T-helper 1 cell treated with Interleukin-12 subunit alpha and Interleukin-12 subunit beta and Interleukin-4 antibody, amounts not matched to agents 30 μg/mL and 1 μg/mL, for 36 hours (primary cell): ENCODE measurements at regions not wholly inside any gene's neighbourhood (a gene's known extent, or its start where the extent isn't known, plus 50 kb on each side); places are given as distances from the start of the nearest gene placed in this dataset.
"Not testable (repeated sequence)": the region's sequence is repeated elsewhere in the genome, so short reads cannot be mapped to it uniquely, and the experiment has no call there.

Experiments used
- H3K27ac Mint-ChIP-seq: one replicate; pipeline ENCODE4 v1.8.0; 2021; ENCODE audit warnings: mild to moderate bottlenecking, mixed read lengths
- H3K27me3 Mint-ChIP-seq: one replicate; pipeline ENCODE4 v1.8.0; 2021; ENCODE audit warnings: low read depth, mixed read lengths
- H3K36me3 Mint-ChIP-seq: one replicate; pipeline ENCODE4 v1.8.0; 2021; ENCODE audit warnings: low read depth, mixed read lengths
- H3K4me1 Mint-ChIP-seq: one replicate; pipeline ENCODE4 v1.8.0; 2021; ENCODE audit warnings: low read depth, mixed read lengths
- H3K4me3 Mint-ChIP-seq: one replicate; pipeline ENCODE4 v1.8.0; 2021; ENCODE audit warnings: mild to moderate bottlenecking, moderate library complexity, mixed read lengths
- H3K9me3 Mint-ChIP-seq: one replicate; pipeline ENCODE4 v1.8.0; 2021; ENCODE audit warnings: mixed read lengths

DNA sequence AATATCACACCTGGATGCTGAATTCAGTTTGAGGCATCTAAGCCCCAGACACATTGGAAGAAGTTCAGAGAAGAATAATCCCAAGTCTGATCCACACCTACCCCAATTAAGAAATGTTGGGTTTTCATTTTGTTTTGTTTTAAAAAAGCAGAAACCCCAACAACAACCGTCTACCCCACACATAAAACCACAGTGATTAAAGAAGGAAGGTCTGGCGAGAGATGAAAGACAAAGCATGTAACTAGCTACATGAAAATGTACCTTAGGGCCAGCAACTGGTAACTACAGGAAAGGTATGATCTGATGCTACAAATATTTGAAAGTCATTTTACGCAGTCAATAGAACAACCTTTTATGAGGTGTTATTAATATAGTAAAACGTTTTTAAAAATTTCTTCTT, 1112.3 kb downstream of the GATA3 start:
- Mint-ChIP-seq H3K4me3 (no peak overlapping the region), H3K36me3 (no peaks in the 10 kb centered on the region), H3K27ac (no peak overlapping the region), H3K9me3 (peaks cover 16% of the 10 kb centered on the region), H3K4me1 (peaks cover 7% of the 10 kb centered on the region), H3K27me3 (no peaks in the 10 kb centered on the region)

DNA sequence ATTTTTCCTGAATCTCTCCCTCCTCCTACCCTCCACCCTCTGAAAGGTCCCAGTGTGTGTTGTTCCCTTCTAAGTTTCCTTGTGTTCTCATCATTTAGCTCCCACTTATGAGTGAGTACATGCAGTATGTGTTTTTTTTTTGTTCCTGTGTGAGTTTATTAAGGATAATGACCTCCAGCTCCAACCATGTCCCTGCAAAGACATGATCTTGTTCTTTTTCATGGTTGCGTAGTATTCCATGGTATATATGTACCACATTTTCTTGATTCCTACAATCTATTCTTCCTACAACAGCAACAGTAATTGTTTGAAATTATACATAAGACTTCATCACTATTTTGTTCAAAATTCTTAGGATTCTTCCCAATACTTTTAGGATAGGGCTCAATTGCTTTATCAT, 1117.8 kb downstream of the GATA3 start:
- Mint-ChIP-seq H3K27ac (no peak overlapping the region), H3K27me3 (no peaks in the 10 kb centered on the region), H3K4me3 (no peak overlapping the region), H3K36me3 (no peaks in the 10 kb centered on the region), H3K9me3 (peaks cover 15% of the 10 kb centered on the region), H3K4me1 (peaks cover 8% of the 10 kb centered on the region)

DNA sequence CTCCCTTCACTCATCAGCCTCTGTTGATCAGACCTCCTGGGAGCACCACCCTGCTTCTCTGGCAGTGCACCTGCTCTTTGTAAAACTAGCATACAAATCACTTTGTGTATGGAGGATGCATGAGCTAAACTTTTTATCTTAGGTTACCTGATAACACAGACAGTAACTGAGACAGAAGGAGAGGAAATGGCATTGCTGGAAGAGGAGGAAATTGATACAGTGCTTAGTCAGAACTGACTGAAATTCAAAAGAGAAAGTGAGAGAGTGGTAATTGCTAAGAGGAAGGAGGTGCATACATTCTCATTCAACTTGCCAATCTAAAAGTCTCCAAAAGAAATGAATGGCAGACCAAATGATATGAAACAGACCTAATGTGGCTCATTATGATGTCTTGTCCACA, 1120.7 kb downstream of the GATA3 start:
- H3K27ac Mint-ChIP-seq, result no peak overlapping the region
- peaks cover 8% of the 10 kb centered on the region for H3K4me1 Mint-ChIP-seq
- no peak overlapping the region for H3K4me3 Mint-ChIP-seq
- H3K27me3 Mint-ChIP-seq, result peaks cover 15% of the 10 kb centered on the region
- H3K36me3 Mint-ChIP-seq, result no peaks in the 10 kb centered on the region
- peaks cover 15% of the 10 kb centered on the region for H3K9me3 Mint-ChIP-seq

DNA sequence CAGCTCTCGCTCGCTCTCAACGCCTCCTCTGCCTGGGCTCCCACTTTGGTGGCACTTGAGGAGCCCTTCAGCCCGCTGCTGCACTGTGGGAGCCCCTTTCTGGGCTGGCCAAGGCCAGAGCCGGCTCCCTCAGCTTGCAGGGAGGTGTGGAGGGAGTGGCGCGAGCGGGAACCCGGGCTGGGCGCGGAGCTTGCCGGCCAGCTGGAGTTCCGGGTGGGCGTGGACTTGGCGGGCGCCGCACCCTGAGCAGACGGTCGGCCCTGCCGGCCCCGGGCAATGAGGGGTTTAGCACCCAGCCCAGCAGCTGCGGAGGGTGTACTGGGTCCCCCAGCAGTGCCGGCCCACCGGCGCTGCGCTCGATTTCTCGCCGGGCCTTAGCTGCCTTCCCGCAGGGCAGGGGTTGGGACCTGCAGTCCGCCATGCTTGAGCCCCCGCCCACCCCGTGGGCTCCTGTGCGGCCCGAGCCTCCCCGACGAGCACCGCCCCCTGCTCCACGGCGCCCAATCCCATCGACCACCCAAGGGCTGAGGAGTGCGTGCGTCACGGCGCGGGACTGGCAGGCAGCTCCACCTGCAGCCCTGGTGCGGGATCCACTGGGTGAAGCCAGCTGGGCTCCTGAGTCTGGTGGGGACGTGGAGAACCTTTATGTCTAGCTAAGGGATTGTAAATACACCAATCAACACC, 1128.9 kb downstream of the GATA3 start:
- H3K4me1 Mint-ChIP-seq, H3K4me3 Mint-ChIP-seq, H3K9me3 Mint-ChIP-seq, H3K27ac Mint-ChIP-seq, H3K36me3 Mint-ChIP-seq: not testable (repeated sequence)
- peaks cover 23% of the 10 kb centered on the region for H3K27me3 Mint-ChIP-seq

DNA sequence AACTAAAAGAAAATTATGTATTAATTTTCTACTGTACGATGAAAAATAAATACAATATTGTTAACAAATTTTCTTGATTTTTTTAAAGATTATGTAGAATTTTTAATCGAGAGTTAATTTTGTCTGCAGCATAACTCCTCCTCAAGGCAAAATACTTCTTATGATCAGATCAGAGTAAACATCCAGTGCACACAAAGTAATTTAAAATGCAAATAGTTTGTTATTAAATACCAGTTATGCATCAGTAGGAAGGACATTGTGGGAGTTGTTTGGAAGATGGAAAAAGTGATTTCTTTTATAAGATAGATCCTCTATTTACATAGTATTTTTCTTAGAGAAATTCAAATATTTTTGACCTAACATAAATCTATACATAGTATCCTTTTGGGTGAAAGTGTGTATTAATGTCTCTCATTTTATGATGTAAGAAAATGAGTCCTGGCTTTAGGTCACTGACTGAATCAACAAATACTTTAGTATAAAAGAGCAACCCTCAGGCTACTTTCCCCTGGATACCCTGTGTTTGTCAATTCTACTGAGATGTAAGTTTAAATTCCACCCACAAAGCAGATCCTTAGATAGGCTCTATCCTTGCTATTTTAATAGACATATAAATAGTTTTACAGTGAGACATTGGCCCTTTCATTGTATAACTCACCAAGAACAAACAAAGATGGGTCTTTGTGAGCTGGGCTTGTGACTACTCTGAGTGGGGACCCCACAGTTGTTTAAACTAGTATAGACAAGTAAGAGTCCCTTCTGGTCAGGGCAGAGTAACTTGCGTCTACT, 1133.7 kb downstream of the GATA3 start:
- no peak overlapping the region for H3K4me3 Mint-ChIP-seq
- H3K27ac Mint-ChIP-seq, result no peak overlapping the region
- no peaks in the 10 kb centered on the region for H3K36me3 Mint-ChIP-seq
- no peaks in the 10 kb centered on the region for H3K9me3 Mint-ChIP-seq
- H3K27me3 Mint-ChIP-seq, result peaks cover 12% of the 10 kb centered on the region
- H3K4me1 Mint-ChIP-seq, result no peaks in the 10 kb centered on the region

DNA sequence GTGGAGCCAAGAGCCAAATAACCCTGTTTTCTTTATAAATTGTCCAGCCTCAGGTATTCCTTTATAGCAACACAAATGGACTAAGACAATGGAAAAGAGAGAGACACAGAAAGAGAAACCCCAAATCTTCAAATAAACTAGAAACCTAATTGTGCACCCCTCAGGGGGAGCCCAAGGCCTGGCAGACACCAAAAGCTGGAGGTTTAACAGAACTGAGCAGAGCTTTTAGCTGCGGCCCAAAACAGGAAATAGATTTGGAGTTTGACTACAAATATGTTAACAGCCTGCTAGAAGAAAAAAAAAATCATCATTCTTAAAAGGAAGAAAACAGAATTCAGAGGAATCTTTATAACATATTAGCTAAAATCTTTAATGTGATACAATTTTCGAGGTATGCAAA, 1135.0 kb downstream of the GATA3 start:
- Mint-ChIP-seq H3K36me3 (no peaks in the 10 kb centered on the region), H3K9me3 (no peaks in the 10 kb centered on the region), H3K27ac (no peak overlapping the region), H3K27me3 (peaks cover 12% of the 10 kb centered on the region), H3K4me1 (no peaks in the 10 kb centered on the region), H3K4me3 (no peak overlapping the region)

DNA sequence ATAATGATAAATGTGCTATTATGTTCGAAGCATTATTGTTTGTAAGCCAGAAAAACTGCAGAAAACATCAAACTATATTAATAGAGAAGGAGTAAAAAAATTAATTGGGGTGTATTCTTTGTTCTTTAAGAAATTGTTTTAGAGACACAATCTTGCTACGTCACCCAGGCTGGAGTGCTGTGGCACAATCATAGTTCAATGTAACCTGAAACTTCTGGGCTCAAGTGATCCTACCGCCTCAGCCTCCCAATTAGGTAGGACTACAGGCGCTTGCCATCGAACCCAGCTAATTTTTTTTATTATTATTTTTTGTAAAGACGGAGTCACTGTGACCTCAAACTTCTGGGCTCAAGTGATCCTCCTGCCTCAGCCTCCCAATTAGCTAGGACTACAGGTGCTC, 1138.6 kb downstream of the GATA3 start:
- H3K4me1 Mint-ChIP-seq, result no peaks in the 10 kb centered on the region
- peaks cover 11% of the 10 kb centered on the region for H3K27me3 Mint-ChIP-seq
- no peaks in the 10 kb centered on the region for H3K9me3 Mint-ChIP-seq
- no peak overlapping the region for H3K27ac Mint-ChIP-seq
- no peaks in the 10 kb centered on the region for H3K36me3 Mint-ChIP-seq
- no peak overlapping the region for H3K4me3 Mint-ChIP-seq

DNA sequence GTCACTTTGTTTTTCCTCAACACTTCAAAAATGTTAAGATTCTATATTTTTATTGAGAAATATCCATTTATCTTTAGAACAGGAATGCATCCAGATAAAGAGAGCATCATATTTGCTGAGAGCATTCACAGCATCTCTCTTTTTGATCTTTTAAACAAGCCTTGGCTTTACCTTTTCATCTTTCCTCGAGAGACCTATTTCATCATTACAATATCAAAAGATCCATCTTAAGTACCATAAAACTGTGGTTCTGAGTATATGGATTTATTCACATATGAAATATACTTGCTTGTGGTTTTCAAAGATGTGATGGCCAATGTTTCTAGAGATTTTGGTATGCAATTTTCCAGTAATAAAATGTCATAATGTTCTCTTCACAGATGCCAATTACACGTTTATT, 1140.9 kb downstream of the GATA3 start:
- H3K4me1 Mint-ChIP-seq, result no peaks in the 10 kb centered on the region
- no peak overlapping the region for H3K27ac Mint-ChIP-seq
- no peak overlapping the region for H3K4me3 Mint-ChIP-seq
- H3K9me3 Mint-ChIP-seq, result no peaks in the 10 kb centered on the region
- H3K27me3 Mint-ChIP-seq, result peaks cover 10% of the 10 kb centered on the region
- H3K36me3 Mint-ChIP-seq, result no peaks in the 10 kb centered on the region

DNA sequence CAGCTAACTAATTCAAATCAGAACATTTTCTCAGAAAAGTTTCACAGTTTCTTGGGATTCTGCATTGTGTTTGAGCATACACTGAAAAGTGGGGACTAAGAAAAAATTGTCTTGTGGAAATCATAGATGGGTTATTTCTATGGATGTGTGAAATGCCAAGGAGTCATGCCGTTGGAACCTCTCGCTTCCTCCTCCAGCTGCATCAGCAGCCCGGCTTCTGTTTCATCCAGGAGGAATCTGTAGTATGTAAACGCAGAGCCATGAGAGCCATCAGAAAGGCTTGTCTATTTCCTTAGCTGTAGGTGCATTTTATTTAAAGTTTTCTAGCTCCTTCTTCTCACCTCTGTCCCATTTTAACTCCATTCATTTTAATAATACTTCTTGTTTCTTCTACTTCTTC, 1144.1 kb downstream of the GATA3 start:
- peaks cover 5% of the 10 kb centered on the region for H3K27me3 Mint-ChIP-seq
- H3K27ac Mint-ChIP-seq, result no peak overlapping the region
- H3K4me1 Mint-ChIP-seq, result no peaks in the 10 kb centered on the region
- H3K36me3 Mint-ChIP-seq, result no peaks in the 10 kb centered on the region
- H3K9me3 Mint-ChIP-seq, result no peaks in the 10 kb centered on the region
- no peak overlapping the region for H3K4me3 Mint-ChIP-seq

DNA sequence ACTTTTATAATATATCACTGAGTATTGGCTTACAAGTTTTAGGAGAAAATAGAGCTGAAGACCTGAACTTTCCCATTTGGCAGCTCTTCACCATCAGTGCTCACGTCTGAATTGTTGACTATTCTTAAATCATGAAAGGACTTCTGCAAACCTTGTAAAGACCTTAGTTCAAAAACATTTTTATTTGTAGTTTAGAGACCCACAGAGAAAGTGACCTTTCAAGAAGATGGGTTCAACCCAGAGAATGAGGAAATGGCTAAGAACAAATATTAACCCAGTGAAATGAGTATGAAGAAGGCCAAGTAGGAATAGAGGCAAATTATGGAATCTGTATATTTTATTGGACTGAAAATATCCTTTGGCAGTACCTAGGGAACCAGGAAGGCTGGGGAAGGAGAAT, 1151.1 kb downstream of the GATA3 start:
- no peaks in the 10 kb centered on the region for H3K9me3 Mint-ChIP-seq
- H3K27me3 Mint-ChIP-seq, result peaks cover 23% of the 10 kb centered on the region
- H3K27ac Mint-ChIP-seq, result no peak overlapping the region
- no peak overlapping the region for H3K4me3 Mint-ChIP-seq
- H3K36me3 Mint-ChIP-seq, result no peaks in the 10 kb centered on the region
- H3K4me1 Mint-ChIP-seq, result peaks cover 1% of the 10 kb centered on the region

DNA sequence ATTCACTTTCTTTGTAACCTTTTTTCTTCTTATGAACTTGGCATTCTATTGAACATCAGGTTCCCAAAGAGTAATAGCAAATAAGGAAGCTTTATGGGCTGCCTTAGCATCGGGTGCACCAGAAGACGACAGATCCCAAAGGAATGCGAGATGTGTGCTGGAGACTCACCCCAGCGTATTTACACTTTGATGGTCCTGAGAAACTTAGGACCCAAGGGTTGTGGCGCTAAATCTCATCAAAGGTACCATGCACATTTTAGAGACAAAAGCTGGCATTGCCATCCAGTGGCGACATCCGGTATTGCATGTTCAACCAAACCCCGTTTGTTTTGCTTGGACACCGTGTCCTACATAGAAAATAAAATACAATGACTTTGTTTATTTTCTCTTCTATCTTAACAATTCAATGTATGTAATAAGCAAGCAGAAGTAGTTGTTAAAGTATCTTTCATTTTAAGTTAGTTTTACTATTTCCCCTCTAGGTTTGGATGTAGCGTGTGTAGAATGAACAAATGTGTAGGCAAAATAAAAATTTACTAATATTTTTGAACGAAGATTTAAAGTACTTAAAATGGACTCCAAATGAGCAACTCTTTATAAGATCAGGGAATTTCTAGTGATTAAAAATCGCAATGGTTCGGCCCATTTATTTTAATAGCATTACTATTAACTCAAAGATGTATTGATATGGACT, 1154.8 kb downstream of the GATA3 start:
- Mint-ChIP-seq H3K4me3 (no peak overlapping the region), H3K27ac (no peak overlapping the region), H3K36me3 (no peaks in the 10 kb centered on the region), H3K4me1 (peaks cover 1% of the 10 kb centered on the region), H3K9me3 (no peaks in the 10 kb centered on the region), H3K27me3 (peaks cover 24% of the 10 kb centered on the region)

DNA sequence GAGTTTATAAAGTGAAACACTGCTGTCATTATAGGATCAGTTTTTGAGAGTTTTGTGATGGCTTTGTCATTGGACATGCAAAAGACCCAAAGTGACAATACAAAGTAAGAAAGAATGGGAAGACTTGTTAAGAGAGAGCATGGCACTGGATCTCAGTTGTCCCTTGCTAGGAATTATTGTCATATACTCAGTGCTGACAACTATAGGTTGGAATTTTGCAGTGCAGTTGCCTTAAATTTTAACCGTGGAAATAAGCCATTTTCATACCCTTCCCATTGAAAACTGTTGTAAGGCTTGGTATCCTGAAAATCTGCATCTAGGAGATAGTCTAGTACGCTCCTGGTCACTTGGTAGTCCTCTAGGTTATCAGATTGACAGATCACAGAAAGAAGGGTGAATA, 1156.7 kb downstream of the GATA3 start:
- Mint-ChIP-seq H3K36me3 (no peaks in the 10 kb centered on the region), H3K27ac (no peak overlapping the region)

DNA sequence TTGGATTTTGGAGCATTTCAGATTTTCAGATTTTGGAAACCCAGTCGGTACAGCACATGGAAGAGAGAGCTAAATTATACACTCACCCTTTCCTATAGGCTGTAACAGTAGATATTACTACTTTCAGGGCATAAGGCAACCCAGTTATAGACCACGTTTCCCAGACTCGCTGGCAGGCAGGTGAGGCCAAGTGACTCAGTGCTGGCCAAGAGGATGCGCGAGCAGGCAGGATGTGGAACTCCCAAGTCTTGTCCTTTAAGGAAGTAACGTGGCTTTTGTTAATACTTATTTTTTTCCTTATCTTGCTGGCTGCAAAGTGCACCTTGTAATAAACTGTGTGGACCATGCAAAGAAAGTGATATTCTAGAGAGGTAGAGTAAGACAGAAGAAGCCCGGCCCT, 1160.1 kb downstream of the GATA3 start:
- H3K4me1 Mint-ChIP-seq, result no peaks in the 10 kb centered on the region
- H3K4me3 Mint-ChIP-seq, result no peak overlapping the region
- no peak overlapping the region for H3K27ac Mint-ChIP-seq
- H3K9me3 Mint-ChIP-seq, result no peaks in the 10 kb centered on the region
- H3K27me3 Mint-ChIP-seq, result peaks cover 25% of the 10 kb centered on the region
- no peaks in the 10 kb centered on the region for H3K36me3 Mint-ChIP-seq

More for the DNA sequence above, 1156.7 kb downstream of the GATA3 start:
- Mint-ChIP-seq H3K27me3 (peaks cover 28% of the 10 kb centered on the region), H3K4me1 (peaks cover 1% of the 10 kb centered on the region), H3K4me3 (no peak overlapping the region), H3K9me3 (no peaks in the 10 kb centered on the region)

DNA sequence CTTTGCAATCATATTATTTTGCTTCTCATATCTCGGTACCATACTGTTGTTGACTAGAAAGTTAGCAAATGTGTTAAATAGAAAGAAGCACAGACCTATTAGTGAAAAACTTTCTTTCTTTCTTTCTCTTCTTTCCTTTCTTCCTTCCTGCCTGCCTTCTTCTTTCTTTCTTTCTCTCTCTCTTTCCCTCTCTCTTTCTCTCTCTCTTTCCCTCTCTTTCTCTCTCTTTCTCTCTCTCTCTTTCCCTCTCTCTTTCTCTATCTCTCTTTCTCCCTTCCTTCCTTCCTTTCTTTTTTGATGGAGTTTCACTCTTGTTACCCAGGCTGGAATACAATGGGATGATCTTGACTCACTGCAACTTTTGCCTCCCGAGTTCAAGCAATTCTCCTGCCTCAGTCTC, 1160.6 kb downstream of the GATA3 start:
- Mint-ChIP-seq H3K4me3 (no peak overlapping the region), H3K27me3 (peaks cover 24% of the 10 kb centered on the region), H3K9me3 (no peaks in the 10 kb centered on the region), H3K36me3 (no peaks in the 10 kb centered on the region), H3K27ac (no peak overlapping the region), H3K4me1 (no peaks in the 10 kb centered on the region)

DNA sequence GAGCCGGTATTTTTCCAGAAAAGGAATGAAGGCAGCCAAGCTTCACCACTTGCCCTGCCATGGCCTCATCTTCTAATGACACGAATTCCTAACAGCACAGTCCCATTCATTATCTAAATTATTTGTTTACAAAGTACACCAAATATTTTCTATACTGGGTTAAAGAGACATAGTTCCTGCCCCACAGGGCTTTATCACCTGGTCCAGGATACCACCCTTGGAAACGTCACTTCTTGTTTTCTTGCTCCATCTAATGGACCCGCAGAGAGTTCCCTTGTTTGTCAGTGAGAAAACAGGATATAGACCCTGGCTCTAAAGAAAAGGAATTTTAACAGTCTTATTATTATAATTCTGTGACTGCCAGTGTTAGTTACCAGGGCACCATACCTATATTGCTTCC, 1165.4 kb downstream of the GATA3 start:
- Mint-ChIP-seq H3K27ac (no peak overlapping the region), H3K27me3 (peaks cover 25% of the 10 kb centered on the region), H3K36me3 (no peaks in the 10 kb centered on the region), H3K4me3 (no peak overlapping the region), H3K4me1 (no peaks in the 10 kb centered on the region), H3K9me3 (no peaks in the 10 kb centered on the region)
